ENCODE measurements at regions not wholly inside any gene's neighbourhood (a gene's known extent, or its start where the extent isn't known, plus 50 kb on each side); places are given as distances from the start of the nearest gene placed in this dataset.

GRCh38 chr3:107116251-107116650 is 261.0 kb upstream of the CCDC54 start:
- TF ChIP-seq SUZ12 (IDR thresholded peaks at IDR 0.05; ENCODE audit: extremely low read depth, insufficient read depth, insufficient read length) (no peak), YY1 (IDR thresholded peaks at IDR 0.05; ENCODE audit: insufficient read depth, insufficient read length) (no peak), ZNF274 (IDR thresholded peaks at IDR 0.05; ENCODE audit: low read depth, low read length) (no peak)
